H1 (cell line): ENCODE measurements at regions not wholly inside any gene's neighbourhood (a gene's known extent, or its start where the extent isn't known, plus 50 kb on each side); places are given as distances from the start of the nearest gene placed in this dataset.
A peak's percentile ranks its signal among the peaks of the same experiment; 100 is the strongest.

Experiments
- CTCF ChIA-PET: fragments of 300-600 bp; sonication (Branson Sonifier 250); formaldehyde crosslinking; loops from one replicate; lab custom pipeline; 2021; ENCODE audit not compliant: partially characterized antibody; lab: Charles Lee
- POLR2A ChIA-PET: fragments of 300-600 bp; sonication (Branson Sonifier 250); formaldehyde crosslinking; loops from one replicate; lab custom pipeline; 2021; ENCODE audit warnings: inconsistent platforms; ENCODE audit not compliant: partially characterized antibody; lab: Charles Lee
- DNase-seq, 2 experiments: peaks; one replicate each; pipeline versions ENCODE4 v3.0.0 to v3.0.0-alpha.2; 2010 to 2022; ENCODE audit warnings: low spot score in 2 of 2, low read depth in 1 of 2, mixed read lengths in 1 of 2
- FAIRE-seq: peaks from 2 replicates; lab custom pipeline; 2011; peaks lifted over from hg19 to GRCh38; lab: Jason Lieb, UNC
- H2AFZ ChIP-seq: 2 replicates; pipeline ENCODE4 v1.8.1; 2012; ENCODE audit warnings: low read length, inconsistent platforms
- H2AK5ac ChIP-seq: 2 replicates; pipeline ENCODE4 v1.6.1; 2013; ENCODE audit warnings: low read depth, low read length
- H2BK120ac ChIP-seq: replicated peaks from 2 replicates; pipeline ENCODE3; 2013; ENCODE audit warnings: low read depth, low read length, inconsistent platforms
- H2BK12ac ChIP-seq: 2 replicates; pipeline ENCODE4 v1.6.1; 2013; ENCODE audit warnings: low read depth, low read length
- H2BK15ac ChIP-seq: 2 replicates; pipeline ENCODE4 v1.6.1; 2013; ENCODE audit warnings: low read length
- H2BK20ac ChIP-seq: 2 replicates; pipeline ENCODE4 v1.6.1; 2013; ENCODE audit warnings: low read length
- H2BK5ac ChIP-seq: 2 replicates; pipeline ENCODE4 v1.6.1; 2013; ENCODE audit warnings: low read depth, low read length
- H3K14ac ChIP-seq: 2 replicates; pipeline ENCODE4 v1.6.1; 2013; ENCODE audit warnings: inconsistent platforms; ENCODE audit not compliant: insufficient read length
- H3K18ac ChIP-seq: 2 replicates; pipeline ENCODE4 v1.6.1; 2013; ENCODE audit warnings: low read length; ENCODE audit errors: extremely low read depth
- H3K23ac ChIP-seq: 2 replicates; pipeline ENCODE4 v1.6.1; 2013; ENCODE audit warnings: inconsistent platforms; ENCODE audit not compliant: insufficient read length
- H3K23me2 ChIP-seq: 2 replicates; pipeline ENCODE4 v1.6.1; 2013; ENCODE audit warnings: low read depth, low read length
- H3K27ac ChIP-seq: 2 replicates; pipeline ENCODE4 v1.6.1; 2011; ENCODE audit warnings: low read depth, low read length, inconsistent platforms
- H3K27me3 ChIP-seq, 4 experiments: replicated peaks in 1 of 4; 1 replicate in 1 of 4; 2 replicates in 3 of 4; pipeline versions ENCODE4 v1.6.1 to v1.8.1; 2011 to 2013; ENCODE audit warnings: low read length in 3 of 4, mild to moderate bottlenecking in 3 of 4, inconsistent platforms in 2 of 4, mixed read lengths in 2 of 4, moderate library complexity in 1 of 4; ENCODE audit not compliant: control insufficient read depth in 3 of 4, insufficient read depth in 3 of 4; ENCODE audit errors: extremely low read depth in 1 of 4
- H3K36me3 ChIP-seq, 4 experiments: 2 replicates each; pipeline versions ENCODE4 v1.6.1 to v1.8.1; 2011 to 2013; ENCODE audit warnings: mild to moderate bottlenecking in 4 of 4, low read length in 3 of 4, moderate library complexity in 2 of 4, control low read depth in 1 of 4, inconsistent platforms in 1 of 4; ENCODE audit not compliant: insufficient read depth in 4 of 4, control insufficient read depth in 2 of 4
- H3K4ac ChIP-seq: replicated peaks from 2 replicates; pipeline ENCODE3; 2013; ENCODE audit warnings: low read length, low read depth, mixed read lengths, inconsistent platforms; ENCODE audit not compliant: insufficient read length
- H3K4me1 ChIP-seq, 4 experiments: replicated peaks in 1 of 4; 1 replicate in 1 of 4; 2 replicates in 3 of 4; pipeline versions ENCODE4 v1.6.1 to v1.8.1; 2011 to 2013; ENCODE audit warnings: low read length in 3 of 4, inconsistent platforms in 2 of 4, mixed read lengths in 1 of 4; ENCODE audit not compliant: insufficient read depth in 4 of 4, control insufficient read depth in 3 of 4
- H3K4me2 ChIP-seq, 2 experiments: 2 replicates each; pipeline versions ENCODE4 v1.6.1 to v1.8.1; 2011 to 2013; ENCODE audit warnings: low read depth in 2 of 2, low read length in 2 of 2, control low read depth in 1 of 2, inconsistent platforms in 1 of 2, mild to moderate bottlenecking in 1 of 2; ENCODE audit not compliant: insufficient read depth in 1 of 2
- H3K4me3 ChIP-seq, 4 experiments: fragments of 200-600, 300-600 bp in 1 of 4; sonication (generic), shearing (Covaris generic), sonication (Bioruptor Twin) in 1 of 4; 2 replicates each; pipeline versions ENCODE4 v1.5.1 to v1.8.1; 2011 to 2016; ENCODE audit warnings: low read length in 4 of 4, low read depth in 3 of 4, control low read depth in 2 of 4, inconsistent platforms in 2 of 4, mild to moderate bottlenecking in 2 of 4, mixed read lengths in 1 of 4, moderate library complexity in 1 of 4; ENCODE audit not compliant: insufficient read depth in 2 of 4; ENCODE audit errors: extremely low read depth in 1 of 4
- H3K56ac ChIP-seq: replicated peaks from 2 replicates; pipeline ENCODE3; 2013; ENCODE audit warnings: low read depth, mild to moderate bottlenecking, mixed read lengths, low read length, inconsistent platforms; ENCODE audit not compliant: insufficient read length
- H3K79me1 ChIP-seq: 2 replicates; pipeline ENCODE4 v1.6.1; 2013; ENCODE audit warnings: low read depth, low read length, control low read depth
- H3K79me2 ChIP-seq, 2 experiments: 2 replicates each; pipeline versions ENCODE4 v1.6.1 to v1.8.1; 2012 to 2013; ENCODE audit warnings: low read length in 2 of 2, mild to moderate bottlenecking in 2 of 2, inconsistent platforms in 1 of 2; ENCODE audit not compliant: insufficient read depth in 2 of 2, control insufficient read depth in 1 of 2
- H3K9ac ChIP-seq, 4 experiments: replicated peaks in 1 of 4; 1 replicate in 1 of 4; 2 replicates in 3 of 4; pipeline versions ENCODE4 v1.6.1 to v1.8.1; 2011 to 2013; ENCODE audit warnings: low read depth in 3 of 4, low read length in 3 of 4, control low read depth in 2 of 4, mild to moderate bottlenecking in 2 of 4, moderate library complexity in 2 of 4, inconsistent platforms in 1 of 4; ENCODE audit errors: extremely low read depth in 1 of 4
- H3K9me3 ChIP-seq, 2 experiments: 2 replicates each; pipeline versions ENCODE4 v1.6.1 to v1.8.1; 2012 to 2013; ENCODE audit warnings: mild to moderate bottlenecking in 2 of 2, moderate library complexity in 2 of 2, control low read depth in 1 of 2, inconsistent platforms in 1 of 2, low read depth in 1 of 2, low read length in 1 of 2, mixed read lengths in 1 of 2; ENCODE audit not compliant: insufficient read depth in 2 of 2
- H4K20me1 ChIP-seq, 2 experiments: replicated peaks in 1 of 2; 2 replicates each; pipeline versions ENCODE3 to v1.8.1; 2011 to 2013; ENCODE audit warnings: inconsistent platforms in 2 of 2, low read length in 2 of 2, mild to moderate bottlenecking in 1 of 2; ENCODE audit not compliant: insufficient read depth in 2 of 2, control insufficient read depth in 1 of 2
- H4K5ac ChIP-seq: 2 replicates; pipeline ENCODE4 v1.6.1; 2013; ENCODE audit warnings: low read length, low read depth, mixed read lengths, inconsistent platforms; ENCODE audit not compliant: insufficient read length
- H4K8ac ChIP-seq: 2 replicates; pipeline ENCODE4 v1.8.0; 2013; ENCODE audit warnings: mild to moderate bottlenecking, moderate library complexity, low read length, inconsistent platforms; ENCODE audit not compliant: insufficient read depth; ENCODE audit errors: extremely low read depth
- H4K91ac ChIP-seq: replicated peaks from 2 replicates; pipeline ENCODE3; 2013; ENCODE audit warnings: low read length, mixed read lengths, inconsistent platforms; ENCODE audit not compliant: insufficient read length
- ASH2L ChIP-seq: fragments of 200-600, 300-600 bp; sonication (generic); IDR thresholded peaks from one replicate; pipeline ENCODE4 v1.7.1; 2017; ENCODE audit warnings: low read length
- CEBPB ChIP-seq: IDR thresholded peaks from 2 replicates; pipeline ENCODE4 v1.6.1; 2012; ENCODE audit warnings: low read depth, low read length
- HDAC2 ChIP-seq, 2 experiments: fragments of 300-600 bp in 1 of 2; sonication (generic) in 1 of 2; IDR thresholded peaks; 2 replicates each; pipeline ENCODE4 v1.6.1; 2011 to 2012; ENCODE audit warnings: low read depth in 2 of 2, low read length in 2 of 2, mild to moderate bottlenecking in 2 of 2, moderate library complexity in 2 of 2, borderline replicate concordance in 1 of 2, inconsistent platforms in 1 of 2
- KDM1A ChIP-seq: fragments of 200-600, 300-600 bp; sonication (generic); IDR thresholded peaks from 2 replicates; pipeline ENCODE4 v1.7.1; 2016; ENCODE audit warnings: mild to moderate bottlenecking, low read length, borderline replicate concordance
- RAD21 ChIP-seq, 2 experiments: IDR thresholded peaks in 1 of 2; conservative IDR thresholded peaks in 1 of 2; 2 replicates each; pipeline ENCODE4 v1.6.1; 2011; ENCODE audit warnings: low read depth in 2 of 2, low read length in 2 of 2, improper control_type of control experiment in 1 of 2, inconsistent platforms in 1 of 2, mild to moderate bottlenecking in 1 of 2, moderate library complexity in 1 of 2
- RNF2 ChIP-seq: fragments of 200-900, 300-1000 bp; sonication (generic); IDR thresholded peaks from 2 replicates; pipeline ENCODE4 v1.7.1; 2016; ENCODE audit warnings: borderline replicate concordance, low read depth, mild to moderate bottlenecking, antibody characterized with exemption, low read length; ENCODE audit not compliant: poor library complexity, severe bottlenecking; ENCODE audit errors: missing control alignments
- SP1 ChIP-seq: IDR thresholded peaks from 2 replicates; pipeline ENCODE4 v1.6.1; 2011; ENCODE audit warnings: low read depth, low read length
- TBP ChIP-seq: IDR thresholded peaks from 2 replicates; pipeline ENCODE4 v1.6.1; 2011; ENCODE audit warnings: low read depth, low read length, improper control_type of control experiment
- WGBS, 2 experiments: shearing (Covaris generic) in 1 of 2; methylation state at CpG; one replicate each; pipeline versions ENCODE4 v1.1.6 to v1.1.7; 2013 to 2015; ENCODE audit warnings: low lambda C conversion rate in 2 of 2, mixed read lengths in 2 of 2, inconsistent platforms in 1 of 2, low coverage in 1 of 2, missing lambda C conversion rate in 1 of 2; ENCODE audit not compliant: insufficient replicate concordance in 2 of 2, insufficient coverage in 1 of 2, insufficient read length in 1 of 2; ENCODE audit errors: extremely low coverage in 1 of 2, missing lambda C conversion rate in 1 of 2; 5-methylcytosine and 5-hydroxymethylcytosine counted together

DNA sequence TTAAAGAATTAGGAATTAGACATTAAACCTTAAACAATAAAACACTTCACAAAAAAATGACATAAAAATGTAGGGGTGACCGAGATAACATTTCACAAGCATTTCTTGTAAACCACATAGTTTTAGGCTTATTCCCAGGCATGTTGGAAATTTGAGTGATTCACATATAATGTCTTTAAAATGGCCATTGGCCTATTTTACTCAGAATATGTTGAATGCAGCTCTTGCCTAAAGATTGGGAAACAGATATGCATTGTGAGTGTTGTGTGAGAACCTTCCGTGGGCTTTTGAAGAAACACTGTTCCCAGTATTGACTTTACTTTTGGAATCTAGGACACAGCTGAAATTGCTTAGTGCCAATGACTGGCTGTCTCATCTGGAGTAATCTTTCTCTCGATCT, 79.6 kb downstream of the ARL5B start:
- no peak for DNase-seq
- Histone ChIP-seq H3K4me2 (no peak overlapping the region), H3K56ac (no peak overlapping the region), H2BK20ac (no peak overlapping the region), H3K9ac (peak overlapping the region in 1 of 4 experiments; percentile 34; a peak in 1 of 7 replicates), H3K36me3 (no peaks in the 10 kb centered on the region; a peak in 1 of 8 replicates), H2BK120ac (no peak overlapping the region), H3K27ac (no peak overlapping the region), H2BK12ac (no peak overlapping the region), H4K20me1 (no peaks in the 10 kb centered on the region), H3K27me3 (no peaks in the 10 kb centered on the region), H4K8ac (no peak overlapping the region), H2BK5ac (no peak overlapping the region), H4K5ac (no peak overlapping the region), H3K79me1 (no peaks in the 10 kb centered on the region), H3K23ac (no peak overlapping the region), H2BK15ac (no peak overlapping the region), H3K23me2 (no peaks in the 10 kb centered on the region), H2AFZ (no peak overlapping the region), H3K4me1 (no peaks in the 10 kb centered on the region), H3K79me2 (no peaks in the 10 kb centered on the region), H3K4me3 (no peak overlapping the region), H2AK5ac (no peak overlapping the region), H4K91ac (no peak overlapping the region), H3K18ac (no peak overlapping the region), H3K9me3 (peaks cover 0 to 6% of the 10 kb centered on the region in 2 experiments; a peak in 1 of 4 replicates), H3K4ac (no peak overlapping the region), H3K14ac (no peak overlapping the region)
- WGBS, 2 experiments, result 86% methylated on average over 3 of the region's 3 CpGs; no CpG with 5 or more reads in 1 of the 2 experiments
- ChIA-PET CTCF (interaction anchor here (0.8 kb wide), 1 partner anchor 41 kb away, joined by 4 read pairs; no protein-coding TSS in a partner anchor), POLR2A (no interaction called here)
- TF ChIP-seq KDM1A (no peak), RNF2 (no peak), HDAC2 (IDR thresholded peaks at IDR 0.05; ENCODE audit: borderline replicate concordance in 1 of 2, low read depth in 2 of 2, low read length in 2 of 2) (no peak), RAD21 (IDR thresholded peaks at IDR 0.05 in 1 of 2, conservative IDR thresholded peaks at IDR 0.05 in 1 of 2; ENCODE audit: low read depth in 2 of 2, low read length in 2 of 2) (no peak), SP1 (no peak), TBP (no peak), ASH2L (no peak), CEBPB (no peak)
- FAIRE-seq, result no peak
